Mesothelial cell of epicardium (in vitro differentiated cells): ENCODE measurements at regions not wholly inside any gene's neighbourhood (a gene's known extent, or its start where the extent isn't known, plus 50 kb on each side); places are given as distances from the start of the nearest gene placed in this dataset.

ENCODE experiments used
- DNase-seq, 2 experiments: peaks; one replicate each; pipeline ENCODE4 v3.0.0; 2021; ENCODE audit warnings: low spot score in 2 of 2; ENCODE audit not compliant: unreplicated experiment in 2 of 2
- H3K27ac Mint-ChIP-seq: 2 replicates; pipeline ENCODE4 v1.8.0; 2021; ENCODE audit warnings: mixed read lengths
- H3K27me3 Mint-ChIP-seq: 2 replicates; pipeline ENCODE4 v1.8.0; 2021; ENCODE audit warnings: low read depth, mixed read lengths
- H3K36me3 Mint-ChIP-seq: 2 replicates; pipeline ENCODE4 v1.8.0; 2021; ENCODE audit warnings: mixed read lengths
- H3K4me1 Mint-ChIP-seq: 2 replicates; pipeline ENCODE4 v1.8.0; 2021; ENCODE audit warnings: mixed read lengths
- H3K4me3 Mint-ChIP-seq: 2 replicates; pipeline ENCODE4 v1.8.0; 2021; ENCODE audit warnings: mild to moderate bottlenecking, moderate library complexity, mixed read lengths
- H3K9me3 Mint-ChIP-seq: 2 replicates; pipeline ENCODE4 v1.8.0; 2021; ENCODE audit warnings: mixed read lengths
- TF ChIP-seq, protein P1 (sequence below): fragments of 200-600 bp; sonication (generic); IDR thresholded peaks from one replicate; pipeline ENCODE4 v1.5.0; 2021; ENCODE audit warnings: antibody characterized with exemption; ENCODE audit not compliant: unreplicated experiment

DNA sequence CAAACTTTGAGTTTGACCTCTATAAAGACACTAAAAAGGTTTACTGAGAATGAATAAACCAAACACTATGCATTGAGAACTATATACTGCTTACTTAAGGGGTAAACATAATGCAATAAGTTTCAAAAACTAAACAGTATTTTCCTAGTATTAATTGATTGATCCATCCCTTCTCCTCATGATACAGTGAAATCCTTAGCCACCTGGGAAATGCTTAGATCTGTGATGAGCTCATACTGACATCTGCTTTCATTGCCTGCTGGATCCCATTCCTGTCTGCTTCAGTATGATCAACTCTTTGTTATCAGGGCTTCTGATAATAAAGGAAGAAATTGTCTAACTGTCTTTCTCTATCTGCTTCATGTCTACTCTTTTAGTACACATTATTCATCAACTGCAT is 74.9 kb upstream of the UBE2E3 start:
- Mint-ChIP-seq H3K4me1 (peaks cover 62% of the 10 kb centered on the region), H3K27me3 (no peaks in the 10 kb centered on the region), H3K36me3 (no peaks in the 10 kb centered on the region), H3K9me3 (peaks cover 3% of the 10 kb centered on the region), H3K27ac (peak overlapping the region; percentile 26), H3K4me3 (no peak overlapping the region)
- TF ChIP-seq, protein P1, sequence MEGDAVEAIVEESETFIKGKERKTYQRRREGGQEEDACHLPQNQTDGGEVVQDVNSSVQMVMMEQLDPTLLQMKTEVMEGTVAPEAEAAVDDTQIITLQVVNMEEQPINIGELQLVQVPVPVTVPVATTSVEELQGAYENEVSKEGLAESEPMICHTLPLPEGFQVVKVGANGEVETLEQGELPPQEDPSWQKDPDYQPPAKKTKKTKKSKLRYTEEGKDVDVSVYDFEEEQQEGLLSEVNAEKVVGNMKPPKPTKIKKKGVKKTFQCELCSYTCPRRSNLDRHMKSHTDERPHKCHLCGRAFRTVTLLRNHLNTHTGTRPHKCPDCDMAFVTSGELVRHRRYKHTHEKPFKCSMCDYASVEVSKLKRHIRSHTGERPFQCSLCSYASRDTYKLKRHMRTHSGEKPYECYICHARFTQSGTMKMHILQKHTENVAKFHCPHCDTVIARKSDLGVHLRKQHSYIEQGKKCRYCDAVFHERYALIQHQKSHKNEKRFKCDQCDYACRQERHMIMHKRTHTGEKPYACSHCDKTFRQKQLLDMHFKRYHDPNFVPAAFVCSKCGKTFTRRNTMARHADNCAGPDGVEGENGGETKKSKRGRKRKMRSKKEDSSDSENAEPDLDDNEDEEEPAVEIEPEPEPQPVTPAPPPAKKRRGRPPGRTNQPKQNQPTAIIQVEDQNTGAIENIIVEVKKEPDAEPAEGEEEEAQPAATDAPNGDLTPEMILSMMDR, result no peak
- no peak for DNase-seq

DNA sequence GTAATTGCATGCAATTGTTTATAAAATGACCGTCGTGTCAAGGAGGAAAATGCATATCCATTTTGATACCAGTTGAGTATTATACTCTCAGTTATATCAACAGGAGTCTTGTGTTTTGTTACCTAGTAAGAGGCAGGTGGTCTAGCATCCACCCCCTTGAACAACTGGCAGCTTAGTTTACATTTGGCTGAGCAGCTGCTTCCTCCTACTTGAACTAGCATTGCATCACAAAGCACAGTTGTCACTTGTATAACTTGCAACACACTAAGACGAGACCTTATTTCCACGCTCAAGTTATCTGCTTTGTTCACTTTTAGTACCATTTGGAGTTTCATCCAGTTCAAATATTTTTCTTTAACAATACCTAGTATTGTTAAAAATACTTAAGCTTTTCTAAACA is 75.4 kb upstream of the UBE2E3 start:
- Mint-ChIP-seq H3K4me3 (no peak overlapping the region), H3K27me3 (no peaks in the 10 kb centered on the region), H3K4me1 (peaks cover 62% of the 10 kb centered on the region), H3K9me3 (peaks cover 3% of the 10 kb centered on the region), H3K27ac (peak overlapping the region; percentile 26), H3K36me3 (no peaks in the 10 kb centered on the region)
- DNase-seq, result no peak
- TF ChIP-seq, protein P1, result no peak

DNA sequence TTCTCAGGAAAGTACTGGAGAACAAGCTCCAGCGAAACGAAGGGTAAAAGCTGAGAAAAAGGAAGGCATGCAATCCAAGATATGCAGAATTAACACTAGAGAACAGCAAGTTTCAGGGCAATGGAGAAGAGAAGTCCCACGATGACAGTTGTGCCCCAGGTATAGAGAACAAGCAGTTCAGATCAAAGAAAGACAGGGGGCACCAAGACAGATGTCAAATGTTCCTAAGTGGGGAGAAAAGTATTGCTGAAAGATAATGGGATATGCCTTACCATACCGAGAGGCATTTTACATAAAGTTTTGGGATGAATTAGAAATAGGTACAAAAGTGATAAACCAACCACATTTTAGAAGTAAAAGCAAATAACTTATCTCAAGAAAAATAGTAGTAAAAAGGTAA is 79.1 kb upstream of the UBE2E3 start:
- TF ChIP-seq, protein P1, result no peak
- Mint-ChIP-seq H3K36me3 (no peaks in the 10 kb centered on the region), H3K4me1 (peaks cover 43% of the 10 kb centered on the region), H3K27ac (no peak overlapping the region), H3K9me3 (peaks cover 3% of the 10 kb centered on the region), H3K4me3 (no peak overlapping the region), H3K27me3 (no peaks in the 10 kb centered on the region)
- DNase-seq, result no peak

DNA sequence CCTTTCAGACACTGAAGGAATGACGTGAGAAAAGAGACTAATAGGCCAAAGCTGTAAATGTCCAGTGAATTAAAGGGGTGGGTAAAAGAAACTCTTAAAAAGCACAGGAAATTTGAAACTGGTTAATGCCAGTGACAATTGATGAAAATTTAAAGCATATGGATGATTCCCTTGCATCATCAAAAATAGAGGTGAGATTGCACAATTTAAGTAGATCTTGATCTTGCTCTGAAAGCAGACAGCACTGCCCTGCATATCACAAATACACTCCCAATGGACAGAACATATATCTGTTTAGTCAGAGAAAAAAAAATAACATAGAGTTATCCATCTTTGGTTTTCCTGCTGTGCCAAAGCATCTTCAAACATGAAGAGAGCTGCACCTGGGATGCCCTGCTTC is 86.7 kb upstream of the UBE2E3 start:
- Mint-ChIP-seq H3K4me3 (no peak overlapping the region), H3K36me3 (no peaks in the 10 kb centered on the region), H3K27ac (no peak overlapping the region), H3K9me3 (no peaks in the 10 kb centered on the region), H3K27me3 (no peaks in the 10 kb centered on the region), H3K4me1 (no peaks in the 10 kb centered on the region)
- TF ChIP-seq, protein P1, result no peak
- no peak for DNase-seq

DNA sequence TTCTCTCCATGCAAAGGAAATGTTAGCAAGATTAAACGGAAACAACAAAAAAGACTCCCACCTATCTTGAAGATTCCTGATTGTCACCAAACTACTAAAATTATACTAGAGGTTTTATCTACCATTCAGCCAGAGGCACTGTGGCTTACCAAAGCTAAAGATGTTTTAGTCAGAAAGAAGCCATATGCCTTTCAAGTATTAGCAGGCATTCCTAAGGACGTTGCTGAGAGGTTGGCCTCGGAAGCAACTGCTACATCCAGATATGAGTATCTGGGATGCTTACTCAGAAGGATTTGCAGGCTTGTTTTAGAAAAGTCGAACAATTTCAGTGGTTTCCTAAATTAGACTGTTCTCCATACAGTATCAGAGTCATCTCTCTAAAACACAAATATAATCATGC is 88.3 kb upstream of the UBE2E3 start:
- TF ChIP-seq, protein P1, result no peak
- H3K9me3 Mint-ChIP-seq, result no peaks in the 10 kb centered on the region
- no peaks in the 10 kb centered on the region for H3K27me3 Mint-ChIP-seq
- no peaks in the 10 kb centered on the region for H3K4me1 Mint-ChIP-seq
- no peaks in the 10 kb centered on the region for H3K36me3 Mint-ChIP-seq
- no peak for DNase-seq
- no peak overlapping the region for H3K4me3 Mint-ChIP-seq
- no peak overlapping the region for H3K27ac Mint-ChIP-seq

DNA sequence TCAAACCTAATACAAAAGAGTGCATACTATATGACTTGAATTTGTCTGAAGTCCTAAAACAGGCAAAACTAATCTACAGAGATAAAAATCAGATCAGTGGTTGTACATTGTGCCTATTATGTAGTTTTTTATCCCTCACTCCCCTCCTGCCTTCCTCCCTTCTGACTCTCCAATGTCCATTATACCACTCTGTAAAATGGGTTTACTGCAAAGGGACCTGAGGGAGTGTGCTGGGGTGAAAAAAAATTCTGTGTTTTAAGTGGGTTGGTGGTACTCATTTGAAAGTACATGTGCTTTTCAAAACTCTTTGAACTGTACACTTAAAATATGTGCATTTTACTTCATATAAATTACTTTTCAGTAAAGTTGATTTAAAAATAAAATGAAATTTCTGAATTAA is 89.0 kb upstream of the UBE2E3 start:
- peaks cover under 1% of the 10 kb centered on the region for H3K9me3 Mint-ChIP-seq
- no peak for DNase-seq
- TF ChIP-seq, protein P1, result no peak
- no peak overlapping the region for H3K4me3 Mint-ChIP-seq
- no peaks in the 10 kb centered on the region for H3K4me1 Mint-ChIP-seq
- no peaks in the 10 kb centered on the region for H3K27me3 Mint-ChIP-seq
- H3K27ac Mint-ChIP-seq, result no peak overlapping the region
- H3K36me3 Mint-ChIP-seq, result no peaks in the 10 kb centered on the region
